Ovary (tissue), 3 donors: ENCODE measurements at regions not wholly inside any gene's neighbourhood (a gene's known extent, or its start where the extent isn't known, plus 50 kb on each side); places are given as distances from the start of the nearest gene placed in this dataset.

ENCODE experiments used
- EP300 ChIP-seq: sonication (generic); formaldehyde crosslinking; IDR thresholded peaks from one replicate; pipeline ENCODE4 v1.6.1; 2017; ENCODE audit warnings: antibody characterized with exemption
- POLR2A ChIP-seq: fragments of 450-650 bp; IDR thresholded peaks from one replicate; pipeline ENCODE4 v1.6.1; 2017; ENCODE audit warnings: antibody characterized with exemption, mild to moderate bottlenecking, moderate library complexity
- TF ChIP-seq, protein P1 (sequence below), 3 donors: fragments of 450-650 bp in 2 of 3; fragments of 200-600 bp in 1 of 3; IDR thresholded peaks; one replicate each; pipeline versions ENCODE4 v1.5.1 to v1.8.0; 2016 to 2022; ENCODE audit warnings: antibody characterized with exemption in 3 of 3, mild to moderate bottlenecking in 1 of 3
- donor health status: DM: no; HTN: no; CAD: no.

DNA sequence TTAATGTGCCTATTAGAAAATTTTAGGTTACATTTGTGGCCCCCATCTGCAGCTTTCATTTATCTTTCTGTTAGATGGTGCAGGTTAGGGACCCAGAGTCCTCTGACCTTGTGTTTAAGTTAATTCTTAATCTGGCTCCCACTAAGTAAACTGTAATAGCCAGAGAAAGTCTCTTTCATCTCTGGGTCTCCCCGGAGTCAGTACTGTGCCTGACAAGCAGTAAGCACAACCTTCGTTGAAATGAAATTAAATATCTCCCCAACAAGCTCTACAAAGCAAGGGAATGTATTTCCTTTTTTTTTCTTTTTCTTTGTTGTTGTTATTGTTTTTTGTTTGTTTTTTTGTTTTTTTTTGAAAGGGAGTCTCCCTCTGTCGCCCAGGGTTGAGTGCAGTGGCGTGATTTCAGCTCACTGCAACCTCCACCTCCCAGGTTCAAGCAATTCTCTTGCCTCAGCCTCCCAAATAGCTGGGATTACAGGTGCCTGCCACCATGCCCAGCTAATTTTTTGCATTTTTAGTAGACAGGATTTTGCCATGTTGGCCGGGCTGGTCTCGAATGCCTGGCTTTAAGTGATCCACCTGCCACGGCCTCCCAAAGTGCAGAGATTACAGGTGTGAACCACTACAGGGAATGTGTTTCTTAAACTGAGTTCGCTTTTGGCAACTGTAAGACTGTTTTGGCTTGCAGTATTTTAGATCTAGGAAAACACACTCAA lies 81.6 kb downstream of the HHIPL2 start:
- TF ChIP-seq POLR2A (no peak), EP300 (no peak)
- TF ChIP-seq, protein P1, sequence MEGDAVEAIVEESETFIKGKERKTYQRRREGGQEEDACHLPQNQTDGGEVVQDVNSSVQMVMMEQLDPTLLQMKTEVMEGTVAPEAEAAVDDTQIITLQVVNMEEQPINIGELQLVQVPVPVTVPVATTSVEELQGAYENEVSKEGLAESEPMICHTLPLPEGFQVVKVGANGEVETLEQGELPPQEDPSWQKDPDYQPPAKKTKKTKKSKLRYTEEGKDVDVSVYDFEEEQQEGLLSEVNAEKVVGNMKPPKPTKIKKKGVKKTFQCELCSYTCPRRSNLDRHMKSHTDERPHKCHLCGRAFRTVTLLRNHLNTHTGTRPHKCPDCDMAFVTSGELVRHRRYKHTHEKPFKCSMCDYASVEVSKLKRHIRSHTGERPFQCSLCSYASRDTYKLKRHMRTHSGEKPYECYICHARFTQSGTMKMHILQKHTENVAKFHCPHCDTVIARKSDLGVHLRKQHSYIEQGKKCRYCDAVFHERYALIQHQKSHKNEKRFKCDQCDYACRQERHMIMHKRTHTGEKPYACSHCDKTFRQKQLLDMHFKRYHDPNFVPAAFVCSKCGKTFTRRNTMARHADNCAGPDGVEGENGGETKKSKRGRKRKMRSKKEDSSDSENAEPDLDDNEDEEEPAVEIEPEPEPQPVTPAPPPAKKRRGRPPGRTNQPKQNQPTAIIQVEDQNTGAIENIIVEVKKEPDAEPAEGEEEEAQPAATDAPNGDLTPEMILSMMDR (IDR thresholded peaks at IDR 0.05): no peak
